ENCODE measurements at regions not wholly inside any gene's neighbourhood (a gene's known extent, or its start where the extent isn't known, plus 50 kb on each side); places are given as distances from the start of the nearest gene placed in this dataset.
"Not testable (repeated sequence)": the region's sequence is repeated elsewhere in the genome, so short reads cannot be mapped to it uniquely, and the experiment has no call there.

DNA sequence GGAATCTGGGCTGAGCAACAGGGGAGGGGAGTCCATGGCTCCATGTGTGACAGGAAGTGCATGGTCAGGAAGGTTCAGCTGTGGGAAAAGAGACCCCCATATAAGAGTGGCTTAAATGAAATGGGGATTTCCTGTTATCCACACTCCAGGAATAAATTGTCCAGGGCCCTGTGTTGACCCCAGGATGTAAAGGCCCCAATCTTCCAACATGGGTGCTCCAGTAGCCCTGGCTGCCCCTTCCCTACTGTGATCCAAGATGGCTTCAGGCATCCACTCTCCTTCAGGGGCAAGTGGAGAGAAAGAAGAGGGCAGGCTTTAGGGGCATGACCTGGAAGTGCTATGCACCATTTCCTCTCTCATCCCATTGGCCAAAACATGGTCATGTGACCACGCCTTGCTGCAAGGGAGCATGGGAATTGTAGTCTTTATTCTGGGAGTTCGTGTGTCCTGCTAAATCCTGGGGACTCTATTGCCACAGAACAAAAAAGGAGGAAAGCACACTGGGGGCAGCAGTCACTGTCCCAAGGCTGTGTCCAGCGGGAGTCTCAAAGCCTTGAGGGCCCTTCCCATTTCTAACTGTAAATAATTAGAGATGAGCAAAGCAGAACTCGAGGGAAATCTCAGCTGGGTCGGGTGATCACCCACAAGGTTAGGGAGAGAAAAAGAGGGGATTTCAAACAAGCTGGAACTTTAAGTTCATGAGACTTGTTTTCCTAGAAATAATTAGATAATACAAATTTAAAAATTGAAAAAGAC, 289.2 kb downstream of the ADGRD1 start:
- H3K27ac ChIP-seq (ENCODE audit: low read length): no peak overlapping the region
- no peak overlapping the region for H3K9ac ChIP-seq (ENCODE audit: low read length in 2 of 2)
- H3K36me3 ChIP-seq (ENCODE audit: control insufficient read depth in 2 of 2, insufficient read depth in 2 of 2, low read length in 2 of 2): no peaks in the 10 kb centered on the region
- no peaks in the 10 kb centered on the region for H3K9me3 ChIP-seq (ENCODE audit: control insufficient read depth in 2 of 2, low read length in 2 of 2)
- no peak overlapping the region for H3K4me3 ChIP-seq (ENCODE audit: low read length in 2 of 2)
- no peaks in the 10 kb centered on the region for H3K4me1 ChIP-seq (ENCODE audit: control insufficient read depth, insufficient read depth, low read length)
- H3K27me3 ChIP-seq (ENCODE audit: control insufficient read depth in 1 of 2, insufficient read depth in 2 of 2, low read length in 2 of 2): peaks cover 3 to 4% of the 10 kb centered on the region in 2 donors

DNA sequence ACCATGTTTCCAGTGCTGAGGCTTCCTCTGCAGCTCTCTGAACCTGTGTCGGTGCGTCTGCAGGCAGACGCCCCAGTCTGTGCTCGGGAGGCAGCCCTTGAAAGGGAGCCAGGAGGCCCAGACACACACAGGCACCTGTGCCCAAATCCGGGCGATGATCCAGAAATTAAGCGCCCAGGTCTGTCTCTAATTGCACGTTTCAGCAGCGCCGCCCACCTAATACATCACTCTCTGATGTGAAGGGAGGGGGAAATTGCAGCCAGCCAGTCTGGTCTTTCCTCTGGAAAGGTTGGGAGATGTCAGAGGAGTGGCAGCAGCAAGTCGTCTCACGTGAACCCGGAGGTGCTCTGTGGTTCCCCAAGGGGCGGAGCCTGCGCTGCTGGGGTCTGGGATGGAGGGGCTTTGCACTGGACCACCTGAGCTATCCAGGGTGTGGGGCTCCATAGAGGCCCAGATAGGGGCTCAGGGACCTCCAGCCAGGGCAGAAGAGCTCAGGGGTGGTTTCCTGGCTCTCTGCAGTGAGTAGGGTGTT, 290.5 kb downstream of the ADGRD1 start:
- not testable (repeated sequence) for H3K27me3 ChIP-seq (ENCODE audit: control insufficient read depth in 1 of 2, insufficient read depth in 2 of 2, low read length in 2 of 2); H3K27ac ChIP-seq (ENCODE audit: low read length); H3K9me3 ChIP-seq (ENCODE audit: control insufficient read depth in 2 of 2, low read length in 2 of 2); H3K36me3 ChIP-seq (ENCODE audit: control insufficient read depth in 2 of 2, insufficient read depth in 2 of 2, low read length in 2 of 2); H3K4me1 ChIP-seq (ENCODE audit: control insufficient read depth, insufficient read depth, low read length); H3K9ac ChIP-seq (ENCODE audit: low read length in 2 of 2); H3K4me3 ChIP-seq (ENCODE audit: low read length in 2 of 2)

DNA sequence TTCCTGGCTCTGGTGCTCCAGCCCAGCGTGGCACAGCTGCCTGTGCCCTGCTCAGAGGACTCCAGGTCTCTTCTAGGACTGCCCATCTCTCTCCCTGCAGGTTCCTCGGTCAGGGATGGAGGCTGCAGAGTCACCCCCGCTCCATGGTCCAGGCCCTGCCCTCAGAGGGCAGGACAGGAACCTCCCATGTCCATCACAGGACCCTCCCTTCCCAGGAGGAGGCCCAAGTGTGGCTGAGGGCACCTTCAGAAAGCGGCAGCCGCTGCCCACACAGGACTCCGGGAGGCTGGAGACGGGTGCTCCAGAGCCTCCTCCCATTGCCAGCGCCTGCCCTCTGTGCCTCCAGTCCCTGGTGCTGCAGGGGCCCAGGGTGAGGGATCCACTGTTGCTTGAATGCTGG, 291.5 kb downstream of the ADGRD1 start:
- H3K9me3 ChIP-seq (ENCODE audit: control insufficient read depth in 2 of 2, low read length in 2 of 2); H3K4me3 ChIP-seq (ENCODE audit: low read length in 2 of 2); H3K9ac ChIP-seq (ENCODE audit: low read length in 2 of 2); H3K27ac ChIP-seq (ENCODE audit: low read length); H3K36me3 ChIP-seq (ENCODE audit: control insufficient read depth in 2 of 2, insufficient read depth in 2 of 2, low read length in 2 of 2); H3K4me1 ChIP-seq (ENCODE audit: control insufficient read depth, insufficient read depth, low read length); H3K27me3 ChIP-seq (ENCODE audit: control insufficient read depth in 1 of 2, insufficient read depth in 2 of 2, low read length in 2 of 2): not testable (repeated sequence)

DNA sequence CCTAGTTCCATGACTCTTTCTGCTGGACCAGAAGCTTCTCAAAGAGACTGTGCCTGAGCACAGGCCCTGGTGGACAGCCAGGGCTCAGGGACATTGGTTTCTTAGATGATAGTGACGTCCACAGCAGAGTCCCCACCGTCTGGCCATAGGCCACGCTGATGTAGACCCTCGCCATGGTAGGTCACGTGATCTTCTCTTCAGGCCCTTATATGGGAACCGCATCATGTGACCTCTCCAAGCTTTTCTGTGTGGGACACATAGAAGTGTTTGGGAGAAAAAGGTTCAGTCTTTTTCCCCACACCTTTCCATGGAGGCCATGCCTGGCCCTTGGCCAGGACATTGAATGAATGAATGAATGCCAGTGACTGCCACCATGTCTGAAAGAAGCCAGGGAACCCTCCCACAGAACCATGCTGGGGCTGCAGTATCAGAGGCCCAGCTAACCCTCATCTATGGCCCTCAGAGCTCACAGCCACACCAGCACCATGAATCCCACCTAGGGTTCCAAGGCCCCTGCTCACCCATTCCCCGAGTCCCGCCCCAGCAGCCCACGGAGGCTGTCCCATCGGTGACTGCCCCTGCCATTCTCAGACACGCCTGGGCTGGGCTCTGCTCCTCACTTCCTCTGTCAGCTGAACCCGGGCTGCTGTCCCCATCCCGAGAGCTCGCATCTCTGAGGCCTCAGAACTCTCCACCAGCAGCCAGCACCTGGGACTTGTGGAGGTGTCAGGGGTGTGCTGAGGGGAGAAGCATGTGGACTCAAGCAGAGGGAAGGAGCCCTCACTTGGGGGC, 292.1 kb downstream of the ADGRD1 start:
- Histone ChIP-seq H3K4me3 (ENCODE audit: low read length in 2 of 2) (no peak overlapping the region), H3K27me3 (ENCODE audit: control insufficient read depth in 1 of 2, insufficient read depth in 2 of 2, low read length in 2 of 2) (peaks cover 6 to 8% of the 10 kb centered on the region in 2 donors), H3K27ac (ENCODE audit: low read length) (no peak overlapping the region), H3K36me3 (ENCODE audit: control insufficient read depth in 2 of 2, insufficient read depth in 2 of 2, low read length in 2 of 2) (no peaks in the 10 kb centered on the region), H3K4me1 (ENCODE audit: control insufficient read depth, insufficient read depth, low read length) (no peaks in the 10 kb centered on the region), H3K9me3 (ENCODE audit: control insufficient read depth in 2 of 2, low read length in 2 of 2) (no peaks in the 10 kb centered on the region), H3K9ac (ENCODE audit: low read length in 2 of 2) (no peak overlapping the region)

DNA sequence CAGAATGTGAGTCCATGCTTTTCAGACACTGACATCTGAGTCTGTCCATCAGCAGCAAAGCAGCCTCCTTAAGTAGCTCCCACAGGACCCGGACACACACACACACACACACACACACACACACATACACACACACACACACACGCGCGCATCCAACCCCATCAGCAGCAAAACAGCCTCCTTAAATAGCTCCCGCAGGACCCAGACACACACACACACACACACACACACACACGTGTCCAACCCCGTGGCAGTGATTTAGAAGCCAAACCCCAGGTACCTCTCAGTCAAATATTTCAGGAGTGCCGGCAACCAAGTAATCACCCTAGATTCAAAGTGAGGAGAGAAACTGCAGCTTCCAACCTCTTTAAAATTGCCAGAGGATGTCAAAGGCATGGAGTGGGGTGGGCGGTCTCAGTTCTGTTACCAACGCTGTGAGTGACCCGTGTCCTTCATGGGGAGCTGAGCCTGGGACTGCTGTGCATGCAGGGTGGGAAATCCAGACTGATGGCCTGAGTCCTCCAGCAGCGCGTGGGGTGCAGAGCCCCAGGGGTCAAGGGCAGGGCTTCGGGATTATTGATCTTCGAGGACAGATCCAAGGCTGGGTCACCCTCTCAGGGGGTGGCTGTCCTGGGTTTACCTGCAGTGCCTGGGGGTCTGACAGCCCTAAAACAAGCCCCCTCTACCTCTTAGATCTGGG, 293.5 kb downstream of the ADGRD1 start:
- not testable (repeated sequence) for H3K9me3 ChIP-seq (ENCODE audit: control insufficient read depth in 2 of 2, low read length in 2 of 2); H3K4me3 ChIP-seq (ENCODE audit: low read length in 2 of 2); H3K36me3 ChIP-seq (ENCODE audit: control insufficient read depth in 2 of 2, insufficient read depth in 2 of 2, low read length in 2 of 2); H3K27me3 ChIP-seq (ENCODE audit: control insufficient read depth in 1 of 2, insufficient read depth in 2 of 2, low read length in 2 of 2); H3K27ac ChIP-seq (ENCODE audit: low read length); H3K9ac ChIP-seq (ENCODE audit: low read length in 2 of 2); H3K4me1 ChIP-seq (ENCODE audit: control insufficient read depth, insufficient read depth, low read length)

DNA sequence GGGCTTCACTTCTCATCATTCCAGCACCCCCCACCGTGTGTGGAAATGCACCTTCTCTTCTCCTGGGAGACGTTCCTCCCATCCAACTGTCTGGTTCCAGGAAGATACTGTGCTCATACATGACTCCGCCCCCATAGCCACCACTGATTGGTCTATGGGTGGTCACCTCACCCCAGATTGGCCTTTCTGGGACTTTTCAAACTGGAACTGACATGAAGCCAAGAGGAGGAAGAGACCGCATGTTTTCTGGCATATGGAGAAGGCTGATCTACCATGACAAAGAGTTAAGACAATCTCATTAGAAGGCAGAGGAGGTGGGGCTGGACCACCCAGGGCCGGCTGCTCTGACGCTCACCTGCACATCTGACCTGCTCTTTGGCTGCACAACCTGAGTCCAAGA, 294.2 kb downstream of the ADGRD1 start:
- H3K27me3 ChIP-seq (ENCODE audit: control insufficient read depth in 1 of 2, insufficient read depth in 2 of 2, low read length in 2 of 2); H3K4me1 ChIP-seq (ENCODE audit: control insufficient read depth, insufficient read depth, low read length); H3K36me3 ChIP-seq (ENCODE audit: control insufficient read depth in 2 of 2, insufficient read depth in 2 of 2, low read length in 2 of 2); H3K27ac ChIP-seq (ENCODE audit: low read length); H3K4me3 ChIP-seq (ENCODE audit: low read length in 2 of 2); H3K9ac ChIP-seq (ENCODE audit: low read length in 2 of 2); H3K9me3 ChIP-seq (ENCODE audit: control insufficient read depth in 2 of 2, low read length in 2 of 2): not testable (repeated sequence)

DNA sequence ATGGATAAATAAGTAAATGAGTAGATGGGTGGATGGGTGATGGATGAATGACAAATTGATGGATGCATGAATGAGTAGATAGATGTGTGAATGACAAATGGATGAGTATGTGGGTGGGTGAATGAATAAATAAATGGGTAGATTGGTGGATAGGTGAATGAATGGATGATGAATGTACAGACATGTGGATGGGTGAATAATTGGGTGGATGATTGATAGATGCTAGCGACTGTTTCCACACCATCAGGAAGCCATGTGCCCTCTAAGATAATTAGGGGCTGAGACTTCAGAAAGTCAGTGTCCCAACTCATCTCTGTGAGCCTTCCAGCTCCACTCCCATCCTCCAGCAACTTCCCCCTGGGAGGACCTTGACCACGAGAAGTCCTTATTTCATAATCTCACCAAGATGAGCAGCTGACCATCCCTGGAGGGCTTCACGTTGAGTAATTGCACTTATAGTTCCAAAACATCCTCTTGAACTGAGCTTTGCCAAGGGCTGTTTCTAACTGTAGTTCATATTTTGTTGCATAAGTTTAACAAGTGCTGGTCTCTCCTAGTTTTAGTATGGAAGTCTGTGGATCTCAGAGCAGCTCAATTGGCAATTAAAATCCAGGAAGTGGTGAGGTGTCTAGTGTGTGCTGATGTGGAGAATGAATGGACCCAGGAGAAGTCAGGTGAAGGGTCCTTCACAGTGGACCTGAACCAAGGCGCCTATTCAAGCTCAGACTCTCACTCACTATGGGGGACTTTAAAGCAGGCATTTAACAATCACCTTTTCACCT, 295.7 kb downstream of the ADGRD1 start:
- H3K4me3 ChIP-seq (ENCODE audit: low read length in 2 of 2): no peak overlapping the region

DNA sequence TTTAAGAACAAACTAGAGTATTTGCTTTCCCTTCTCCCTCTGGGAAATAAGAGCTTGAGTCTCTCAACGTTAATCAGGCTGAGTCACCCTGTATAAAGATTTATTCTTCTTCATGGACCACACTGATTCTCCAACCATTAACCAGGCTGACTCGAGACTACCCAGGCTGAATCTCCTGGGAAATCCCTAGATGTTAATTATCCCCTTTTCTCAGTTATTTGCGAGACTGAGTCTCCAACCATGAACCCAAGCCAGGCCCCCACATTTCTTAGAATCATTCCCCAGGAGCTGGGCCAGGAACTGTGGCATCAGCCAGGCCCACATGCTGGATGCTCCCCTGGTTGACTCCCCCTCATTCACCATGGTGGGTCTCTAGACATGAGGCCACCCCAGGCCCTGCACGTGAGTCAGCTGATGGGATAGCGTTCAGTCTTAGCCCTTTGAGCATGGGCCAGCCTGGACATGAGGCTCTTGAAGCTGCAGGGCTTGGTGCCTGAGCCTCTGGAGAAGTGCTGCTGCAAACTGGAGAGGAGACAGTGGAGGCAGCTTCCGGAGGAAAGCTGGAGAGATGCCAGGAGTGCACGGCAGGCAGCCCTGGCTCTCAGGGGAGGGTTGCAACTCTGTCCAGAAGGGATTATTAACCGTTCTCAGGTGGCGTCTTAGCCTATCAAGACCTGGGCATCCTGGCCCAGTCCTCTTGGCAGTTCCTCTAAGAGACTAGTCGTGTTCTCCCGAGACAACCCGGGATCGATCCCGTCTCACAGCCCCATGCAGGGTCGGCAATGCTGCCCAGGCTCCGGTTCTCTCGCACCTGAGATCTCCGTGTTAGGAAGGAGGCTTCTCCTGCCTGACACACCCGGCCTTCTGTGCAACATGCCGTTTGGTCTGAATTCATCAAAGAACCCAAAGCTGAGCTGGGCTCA, 296.6 kb downstream of the ADGRD1 start:
- H3K4me3 ChIP-seq (ENCODE audit: low read length in 2 of 2): no peak overlapping the region
- H3K36me3 ChIP-seq (ENCODE audit: control insufficient read depth in 2 of 2, insufficient read depth in 2 of 2, low read length in 2 of 2): no peaks in the 10 kb centered on the region
- no peak overlapping the region for H3K9ac ChIP-seq (ENCODE audit: low read length in 2 of 2)
- peaks cover 6 to 12% of the 10 kb centered on the region in 2 donors for H3K27me3 ChIP-seq (ENCODE audit: control insufficient read depth in 1 of 2, insufficient read depth in 2 of 2, low read length in 2 of 2)
- H3K9me3 ChIP-seq (ENCODE audit: control insufficient read depth in 2 of 2, low read length in 2 of 2): no peaks in the 10 kb centered on the region
- H3K4me1 ChIP-seq (ENCODE audit: control insufficient read depth, insufficient read depth, low read length): no peaks in the 10 kb centered on the region
- no peak overlapping the region for H3K27ac ChIP-seq (ENCODE audit: low read length)

More for the DNA sequence above, 295.7 kb downstream of the ADGRD1 start:
- no peaks in the 10 kb centered on the region for H3K36me3 ChIP-seq (ENCODE audit: control insufficient read depth in 2 of 2, insufficient read depth in 2 of 2, low read length in 2 of 2)
- H3K9me3 ChIP-seq (ENCODE audit: control insufficient read depth in 2 of 2, low read length in 2 of 2): no peaks in the 10 kb centered on the region
- no peak overlapping the region for H3K9ac ChIP-seq (ENCODE audit: low read length in 2 of 2)
- H3K4me1 ChIP-seq (ENCODE audit: control insufficient read depth, insufficient read depth, low read length): no peaks in the 10 kb centered on the region
- H3K27ac ChIP-seq (ENCODE audit: low read length): no peak overlapping the region
- peaks cover 6 to 8% of the 10 kb centered on the region in 2 donors for H3K27me3 ChIP-seq (ENCODE audit: control insufficient read depth in 1 of 2, insufficient read depth in 2 of 2, low read length in 2 of 2)

DNA sequence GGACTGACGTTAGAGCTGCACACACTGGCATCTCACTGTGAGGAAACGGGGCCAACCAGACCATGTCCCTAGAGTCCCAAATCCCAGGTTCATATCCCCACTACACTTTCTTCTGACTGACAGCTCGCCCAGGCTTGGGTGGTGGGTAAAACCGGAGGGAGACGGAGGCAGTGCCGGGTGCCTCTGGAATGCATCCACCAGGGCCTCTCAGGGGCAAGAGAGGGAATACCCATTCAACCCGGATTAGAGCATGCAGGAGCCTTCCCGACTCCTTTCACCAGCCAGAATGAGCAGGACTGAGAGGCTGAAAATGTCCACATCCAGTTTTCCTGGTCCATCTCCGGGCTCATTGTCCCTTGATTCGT, 297.2 kb downstream of the ADGRD1 start:
- no peaks in the 10 kb centered on the region for H3K36me3 ChIP-seq (ENCODE audit: control insufficient read depth in 2 of 2, insufficient read depth in 2 of 2, low read length in 2 of 2)
- H3K9me3 ChIP-seq (ENCODE audit: control insufficient read depth in 2 of 2, low read length in 2 of 2): no peaks in the 10 kb centered on the region
- H3K27me3 ChIP-seq (ENCODE audit: control insufficient read depth in 1 of 2, insufficient read depth in 2 of 2, low read length in 2 of 2): peaks cover 6 to 13% of the 10 kb centered on the region in 2 donors
- H3K9ac ChIP-seq (ENCODE audit: low read length in 2 of 2): no peak overlapping the region
- H3K4me3 ChIP-seq (ENCODE audit: low read length in 2 of 2): no peak overlapping the region
- H3K4me1 ChIP-seq (ENCODE audit: control insufficient read depth, insufficient read depth, low read length): no peaks in the 10 kb centered on the region
- no peak overlapping the region for H3K27ac ChIP-seq (ENCODE audit: low read length)

All from stomach smooth muscle (tissue), 2 donors.